ENCODE measurements at regions not wholly inside any gene's neighbourhood (a gene's known extent, or its start where the extent isn't known, plus 50 kb on each side); places are given as distances from the start of the nearest gene placed in this dataset.

- TF ChIP-seq CTCF (conservative IDR thresholded peaks at IDR 0.05) (no peak), ZFX (IDR thresholded peaks at IDR 0.05) (no peak)
These were observed 509.3 kb downstream of the VGLL3 start for GRCh38 chr3:86481636-86482035.
